MV-4-11 (cell line): ENCODE measurements at regions not wholly inside any gene's neighbourhood (a gene's known extent, or its start where the extent isn't known, plus 50 kb on each side); places are given as distances from the start of the nearest gene placed in this dataset.

Source experiments
- DNase-seq: peaks from one replicate; lab custom pipeline; 2025; lab: John Stamatoyannopoulos, UW

- no peak for DNase-seq
Measured at GRCh38 chr9:99282406-99282805, 60.3 kb downstream of the SEC61B start.

GRCh38 chr9:99285965-99286364 lies 63.9 kb downstream of the SEC61B start:
- no peak for DNase-seq

- DNase-seq = no peak
Measured at GRCh38 chr9:99286536-99286935, 64.5 kb downstream of the SEC61B start.

- no peak for DNase-seq
Measured at GRCh38 chr9:99287641-99288040, 65.6 kb downstream of the SEC61B start.

DNA sequence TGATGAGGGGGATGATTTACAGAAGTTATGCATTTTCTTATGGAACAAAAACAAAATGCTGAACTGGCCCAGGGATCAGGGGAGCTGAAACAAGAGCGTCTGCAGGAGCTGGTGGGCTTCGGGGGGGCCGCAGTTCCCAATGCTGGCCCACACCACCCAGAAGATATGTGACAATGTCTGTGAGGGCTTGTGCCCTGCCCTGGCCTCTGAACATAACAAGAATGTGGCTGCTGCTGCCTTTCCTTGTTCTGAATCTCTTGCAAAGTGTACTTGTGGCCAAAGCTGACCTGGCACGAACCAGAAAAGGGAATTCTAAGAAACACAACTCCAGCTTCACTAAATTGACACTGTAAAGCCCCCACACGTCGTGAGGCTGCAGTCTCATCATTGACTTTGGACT lies 66.7 kb downstream of the SEC61B start:
- DNase-seq = peak; percentile 3

DNA sequence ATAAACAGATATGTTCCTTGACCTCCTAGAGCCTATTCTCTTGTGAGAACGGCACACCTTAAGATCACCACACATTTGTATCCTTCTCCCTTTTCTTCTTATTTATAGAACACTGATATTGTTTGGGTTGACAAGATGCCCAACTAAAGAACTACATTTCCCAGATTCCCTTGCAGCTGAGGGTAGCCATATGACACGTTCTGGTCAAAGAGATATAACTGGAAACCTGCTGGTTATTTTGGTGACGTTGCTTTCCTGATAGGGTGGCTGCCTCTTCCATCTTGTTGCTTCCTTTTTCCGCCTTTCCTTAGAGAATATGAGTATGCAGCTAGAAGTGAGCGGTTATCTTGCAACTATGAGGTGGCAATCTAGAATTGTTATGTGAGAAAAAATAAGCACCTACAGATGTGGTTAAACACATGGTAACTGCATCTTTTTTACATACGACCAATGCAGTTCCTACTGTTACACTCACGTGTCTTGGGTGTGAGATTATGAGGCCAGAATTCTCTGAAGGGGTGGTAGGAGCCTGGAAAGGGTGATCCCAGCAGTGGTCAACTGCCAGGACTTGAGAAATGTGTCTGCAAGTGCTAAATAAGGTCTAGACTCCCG lies 72.9 kb downstream of the SEC61B start:
- DNase-seq = no peak

DNA sequence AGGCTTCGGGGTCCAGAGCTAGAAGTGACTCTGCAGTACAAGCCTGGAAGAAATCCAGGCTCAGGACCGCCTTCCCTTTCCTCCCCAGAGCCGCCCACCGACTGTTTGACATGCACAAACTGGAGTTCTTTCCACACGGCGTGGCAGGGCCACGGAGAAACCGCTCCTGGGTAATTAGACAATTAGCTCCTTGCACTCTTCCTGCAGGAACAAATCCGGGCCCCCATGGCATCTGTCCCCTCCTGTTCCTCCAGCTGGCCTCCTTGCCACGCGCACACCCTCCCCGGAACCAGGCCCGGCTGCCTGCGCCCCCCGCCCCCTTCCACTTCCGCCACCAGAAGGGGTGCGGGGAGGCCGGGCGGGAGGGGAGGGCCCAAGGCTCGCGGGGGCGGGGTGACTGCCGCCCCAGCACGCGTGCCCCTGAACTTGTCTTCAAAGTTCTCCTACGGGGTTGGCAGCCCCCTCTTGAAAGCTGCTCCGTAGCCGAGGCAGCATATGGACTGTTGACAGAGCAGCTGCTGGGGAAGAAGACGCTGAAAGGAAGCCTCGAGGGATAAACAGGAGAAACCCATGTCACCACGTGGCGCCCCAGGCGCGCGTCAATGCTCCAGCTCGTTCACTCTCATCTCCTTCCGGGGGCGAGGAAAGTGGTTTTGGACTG lies 74.3 kb downstream of the SEC61B start:
- DNase-seq = no peak

- no peak for DNase-seq
Measured at GRCh38 chr9:99298614-99299013, 76.5 kb downstream of the SEC61B start.

DNA sequence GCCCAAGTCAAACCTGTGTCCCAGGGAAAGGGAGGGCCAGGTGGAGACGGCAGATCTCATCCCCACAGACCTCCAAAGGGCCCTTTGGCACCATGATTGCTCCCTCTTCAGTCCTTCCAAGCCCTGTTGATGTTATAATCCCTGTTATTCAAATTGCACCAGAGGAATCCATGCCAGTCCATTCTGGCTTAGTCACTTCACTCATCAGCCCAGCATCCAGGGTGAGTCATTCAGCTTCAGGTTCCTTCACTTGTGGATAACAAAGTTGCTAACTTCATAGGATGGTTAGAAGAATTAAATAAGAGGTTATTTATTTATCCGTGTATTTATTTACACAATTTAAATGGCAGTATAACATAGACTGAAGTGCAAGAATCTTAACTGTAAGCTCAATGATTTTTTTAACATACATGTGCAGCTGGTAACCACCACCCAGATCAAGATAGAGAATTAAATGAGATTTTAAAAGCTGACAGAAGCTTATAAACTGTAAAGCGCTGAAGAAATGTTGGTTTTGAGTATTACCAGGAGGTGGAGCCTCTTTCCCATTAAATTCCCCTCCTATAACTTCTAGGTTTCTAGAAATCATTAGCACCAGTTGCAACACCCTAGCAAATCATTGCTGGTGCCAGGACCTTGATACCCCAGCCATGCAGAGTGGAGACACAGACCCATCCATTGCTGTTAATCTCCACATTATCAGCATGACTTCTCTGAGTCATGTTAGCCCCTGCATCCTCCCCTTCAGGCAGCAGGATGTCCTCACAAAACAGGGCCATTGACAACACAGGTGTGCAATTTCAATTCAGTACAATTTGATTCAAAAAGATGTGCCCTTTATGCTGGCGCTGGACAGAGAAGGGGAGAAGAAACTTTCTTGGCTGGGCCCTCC lies 77.4 kb downstream of the SEC61B start:
- peak; percentile 31 for DNase-seq

DNA sequence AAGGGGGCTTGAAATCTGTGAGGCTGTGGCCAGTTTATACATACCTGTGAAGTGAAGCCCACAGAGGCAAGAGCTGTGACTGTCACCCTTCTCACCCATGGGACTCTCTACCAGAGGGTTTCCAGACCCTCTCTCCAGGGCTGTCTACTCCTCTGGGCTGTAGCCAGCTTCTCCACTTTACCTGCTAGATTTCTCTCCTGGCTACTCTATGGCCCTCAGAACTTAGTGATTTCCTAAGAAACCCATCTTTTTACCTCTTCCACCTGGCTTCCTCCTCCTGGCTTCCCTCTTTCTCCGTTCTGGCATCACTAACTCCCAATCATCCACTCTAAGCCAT lies 78.0 kb downstream of the SEC61B start:
- DNase-seq = no peak

DNA sequence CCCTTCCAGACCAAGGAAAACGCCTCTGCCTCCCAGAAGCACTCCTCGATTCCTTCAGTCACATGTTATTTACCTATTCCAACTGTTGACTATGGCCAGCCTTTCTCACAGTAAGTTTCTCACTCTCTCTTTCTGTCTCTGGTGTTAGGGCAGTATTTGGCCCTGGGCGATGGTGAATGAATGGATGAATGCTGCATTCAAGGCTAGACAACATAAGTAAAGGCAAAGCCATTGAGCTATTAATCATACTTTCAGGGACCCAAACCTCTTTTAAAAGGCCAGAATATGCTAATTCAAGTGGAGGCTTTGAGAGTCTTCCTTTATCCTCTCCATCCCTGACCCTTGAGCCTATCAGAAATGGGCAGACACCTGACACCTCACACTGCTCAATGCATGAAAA lies 78.5 kb downstream of the SEC61B start:
- no peak for DNase-seq

- peak; percentile 29 for DNase-seq
Measured at GRCh38 chr9:99303177-99303576, 81.1 kb downstream of the SEC61B start.

GRCh38 chr9:99305124-99305523 lies 83.0 kb downstream of the SEC61B start:
- DNase-seq = no peak

- DNase-seq = no peak
Measured at GRCh38 chr9:99305820-99306811, 84.0 kb downstream of the SEC61B start.

GRCh38 chr9:99307851-99308250 lies 85.8 kb downstream of the SEC61B start:
- DNase-seq = no peak

GRCh38 chr9:99309141-99309939 lies 87.3 kb downstream of the SEC61B start:
- DNase-seq = no peak

GRCh38 chr9:99312736-99313135 lies 90.7 kb downstream of the SEC61B start:
- DNase-seq = no peak

- no peak for DNase-seq
Measured at GRCh38 chr9:99319048-99319447, 97.0 kb downstream of the SEC61B start.

DNA sequence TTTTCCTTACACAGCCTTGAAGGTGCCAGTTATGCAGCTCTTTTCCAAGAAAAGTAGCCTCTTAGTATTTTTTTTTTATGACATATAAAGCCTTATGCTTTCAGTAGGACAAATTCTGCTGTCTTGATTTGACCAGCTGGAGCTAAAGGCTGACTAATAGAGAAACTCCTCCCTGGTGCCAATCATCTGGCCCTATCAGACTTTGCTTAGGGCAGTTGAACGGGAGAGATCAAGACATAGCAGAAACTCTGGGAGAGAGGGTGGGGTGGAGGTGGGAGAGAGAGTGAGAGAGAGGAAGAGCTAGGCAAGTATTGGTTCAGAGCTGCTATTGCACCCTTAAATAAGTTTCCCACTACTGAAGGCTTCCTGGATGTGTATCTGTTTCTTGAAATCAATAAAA lies 100.2 kb downstream of the SEC61B start:
- no peak for DNase-seq

GRCh38 chr9:99326112-99326916 lies 104.2 kb downstream of the SEC61B start:
- DNase-seq = peak; percentile 83

- DNase-seq = no peak
Measured at GRCh38 chr9:99326917-99327189, 104.8 kb downstream of the SEC61B start.
